ENCODE measurements at regions not wholly inside any gene's neighbourhood (a gene's known extent, or its start where the extent isn't known, plus 50 kb on each side); places are given as distances from the start of the nearest gene placed in this dataset.
"Not testable (repeated sequence)": the region's sequence is repeated elsewhere in the genome, so short reads cannot be mapped to it uniquely, and the experiment has no call there.

DNA sequence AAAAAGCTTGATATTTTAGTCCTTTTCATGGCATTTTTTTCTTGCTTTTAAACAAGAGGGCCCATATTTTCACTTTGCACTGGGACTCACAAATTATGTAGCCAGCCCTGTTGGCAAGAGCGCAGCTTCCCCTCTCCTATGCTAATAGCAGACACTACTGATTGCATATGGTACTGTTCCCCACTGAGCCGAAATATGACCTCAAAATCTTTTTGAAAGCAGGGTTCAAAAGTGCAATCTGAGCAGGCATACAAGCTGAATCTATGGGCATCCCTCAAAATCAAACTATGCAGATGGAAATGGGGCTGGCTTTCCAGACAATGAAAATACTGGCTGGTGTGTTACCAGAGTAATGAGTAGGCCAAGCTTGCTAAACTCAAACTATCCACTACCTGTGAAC, 225.2 kb upstream of the SETMAR start:
- no peak for DNase-seq

DNA sequence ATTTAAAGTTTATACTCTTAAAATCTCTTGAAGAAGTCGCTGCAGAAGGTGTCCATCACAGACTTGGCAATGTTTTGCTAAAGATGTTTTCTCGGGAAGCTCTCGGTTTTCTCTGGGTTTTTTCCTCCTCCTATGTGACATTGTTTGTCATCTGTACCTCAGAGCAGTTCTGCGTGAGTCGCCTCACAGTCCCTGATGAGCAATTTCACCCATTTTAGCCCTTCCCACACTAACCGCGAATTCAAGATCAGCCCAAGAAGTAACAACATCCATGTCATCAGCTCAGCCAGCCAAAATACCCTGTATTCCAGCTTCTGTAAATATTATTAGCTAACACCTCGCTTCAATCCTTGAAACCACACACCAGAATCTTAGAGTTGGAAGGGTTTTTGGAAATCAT, 224.3 kb upstream of the SETMAR start:
- DNase-seq: no peak

DNA sequence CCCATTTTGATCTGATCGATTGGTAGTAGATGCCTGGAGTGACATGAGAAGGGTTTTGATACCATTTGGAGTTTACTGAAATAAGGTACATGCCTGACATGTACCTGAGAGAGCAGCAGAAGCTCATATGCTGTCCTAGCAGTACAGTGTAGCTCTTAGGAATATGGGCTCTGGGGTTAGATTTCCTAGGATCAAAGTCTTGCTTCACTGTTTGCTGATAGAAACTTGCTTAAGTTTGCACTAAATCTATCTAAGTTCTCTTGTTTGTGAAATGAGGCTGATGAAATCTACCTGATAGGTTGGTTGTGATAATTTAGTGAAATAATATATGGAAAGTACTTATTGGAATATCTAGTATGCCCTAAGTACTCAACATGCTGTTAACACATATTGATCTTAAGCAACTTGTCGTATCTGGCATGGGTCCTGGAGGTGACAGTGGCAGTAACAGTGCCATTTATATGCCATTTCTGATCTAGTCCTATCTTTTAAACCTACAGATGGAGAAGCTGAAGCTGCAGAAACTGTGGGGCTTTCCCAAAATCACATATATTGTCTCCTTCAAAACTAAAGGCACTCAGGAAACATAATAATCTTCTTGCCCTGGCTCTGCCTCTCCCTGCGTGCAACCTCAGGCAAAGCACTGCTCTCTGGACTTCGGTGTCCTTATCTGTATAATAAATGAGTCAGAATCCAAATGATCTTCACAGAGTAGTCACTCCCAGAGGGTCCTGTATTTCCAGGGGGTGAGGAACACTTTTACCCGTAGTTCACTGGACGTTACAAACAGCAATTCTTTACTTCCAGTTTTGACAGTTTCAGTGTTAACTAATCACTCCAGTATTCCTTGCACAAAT, 223.6 kb upstream of the SETMAR start:
- no peak for DNase-seq

DNA sequence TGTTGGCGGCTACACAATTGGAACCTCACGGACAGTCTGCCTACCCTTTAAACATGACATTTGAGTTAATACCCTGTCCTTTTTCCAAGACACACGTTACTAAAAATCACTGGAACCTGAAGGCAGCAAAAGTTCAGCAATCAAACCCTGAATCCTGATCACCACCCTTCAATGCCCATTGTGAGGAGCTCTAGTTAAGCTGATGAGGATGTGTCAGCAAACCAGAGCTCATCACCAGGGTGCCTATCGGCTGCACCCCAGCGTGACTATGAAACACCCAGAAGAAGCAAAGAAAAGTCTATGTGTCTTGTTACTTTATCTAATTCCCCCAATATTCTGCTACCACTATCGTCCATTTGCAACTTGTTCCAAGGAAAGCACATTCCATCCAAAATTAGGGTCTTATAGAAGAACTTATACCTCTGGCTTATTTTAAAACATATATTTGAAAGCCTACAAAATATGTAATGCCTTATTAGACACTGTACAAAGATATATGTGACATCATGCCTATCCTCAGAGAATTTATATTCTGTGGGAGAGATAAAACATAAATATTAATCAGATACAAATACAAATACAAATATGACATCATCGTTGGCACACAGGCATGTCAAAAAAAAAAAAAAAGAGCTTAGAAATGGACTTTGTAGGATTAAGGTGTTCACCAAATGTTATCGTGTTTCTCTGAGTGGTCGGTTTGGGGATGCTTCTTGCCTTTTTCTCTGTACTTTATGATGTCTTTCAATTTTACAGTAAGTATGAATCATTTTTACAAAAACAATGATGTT, 219.7 kb upstream of the SETMAR start:
- DNase-seq: no peak

DNA sequence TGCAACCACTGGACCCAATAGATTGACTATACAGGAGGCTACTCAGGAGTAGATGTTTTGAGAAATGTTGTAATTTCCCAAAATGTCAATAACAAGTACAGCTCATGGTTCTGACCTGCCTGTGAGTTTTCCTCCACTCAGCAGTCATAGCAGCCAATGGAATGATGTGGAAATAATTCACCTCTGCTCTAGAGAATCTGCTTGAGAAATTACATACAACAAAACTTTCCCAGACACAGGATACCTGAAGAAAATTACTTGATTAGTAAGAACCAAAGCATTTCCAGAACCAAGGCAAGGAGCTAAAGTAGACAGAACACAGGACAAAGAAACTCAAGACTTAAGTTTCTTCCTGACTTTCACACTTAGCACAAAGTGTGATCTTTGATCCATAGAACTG, 218.9 kb upstream of the SETMAR start:
- DNase-seq: no peak

DNA sequence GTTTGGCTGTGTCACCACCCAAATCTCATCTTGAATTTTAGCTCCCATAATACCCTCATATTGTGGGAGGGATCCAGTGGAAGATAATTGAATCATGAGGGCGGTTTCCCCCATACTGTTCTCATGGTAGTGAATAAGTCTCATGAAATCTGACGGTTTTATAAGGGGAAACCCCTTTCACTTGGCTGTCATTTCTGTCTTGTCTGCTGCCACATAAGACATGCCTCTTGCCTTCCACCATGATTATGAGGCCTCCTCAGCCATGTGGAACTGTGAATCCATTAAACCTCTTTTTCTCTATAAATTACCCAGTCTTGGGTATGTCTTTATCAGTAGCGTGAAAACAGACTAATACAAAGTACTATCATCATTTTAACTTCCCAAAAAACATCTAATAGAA, 216.5 kb upstream of the SETMAR start:
- DNase-seq: not testable (repeated sequence)

DNA sequence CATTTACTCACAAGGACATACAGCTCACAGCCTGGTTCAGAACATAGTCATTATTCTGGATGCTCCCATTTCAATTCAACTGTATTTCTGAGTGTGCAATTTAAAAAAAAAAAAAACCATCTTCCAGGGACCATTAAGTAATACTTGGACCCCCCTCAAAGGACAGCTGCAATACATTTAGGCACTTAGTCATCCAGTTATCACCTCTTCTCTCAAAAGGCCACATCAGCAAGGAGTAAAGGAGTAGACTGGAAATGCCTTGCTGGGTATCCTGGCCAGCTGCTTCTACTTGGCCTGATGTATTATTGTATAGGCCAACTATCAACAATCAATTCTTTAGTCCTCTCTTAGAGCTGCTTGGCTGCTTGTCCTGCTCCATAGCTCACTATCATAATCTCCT, 211.4 kb upstream of the SETMAR start:
- no peak for DNase-seq

DNA sequence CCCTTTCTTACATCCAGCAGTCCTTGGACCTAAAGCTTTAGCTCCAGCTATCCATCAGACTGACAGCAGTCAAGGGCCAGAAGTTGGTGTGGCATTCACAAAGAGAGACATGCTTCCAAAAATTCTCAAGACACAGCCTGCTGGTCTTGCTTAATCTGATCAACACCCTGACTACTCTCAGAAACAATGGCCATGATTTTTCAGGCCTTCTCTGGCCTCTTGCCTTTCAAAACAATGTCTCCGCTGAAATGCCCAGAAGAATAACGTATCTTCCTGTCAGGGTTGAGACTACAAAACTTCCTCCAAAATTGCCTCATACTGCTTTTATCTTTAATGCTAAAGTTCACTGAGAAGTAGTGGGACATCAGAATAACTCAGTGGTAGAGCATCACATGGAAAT, 205.4 kb upstream of the SETMAR start:
- no peak for DNase-seq

DNA sequence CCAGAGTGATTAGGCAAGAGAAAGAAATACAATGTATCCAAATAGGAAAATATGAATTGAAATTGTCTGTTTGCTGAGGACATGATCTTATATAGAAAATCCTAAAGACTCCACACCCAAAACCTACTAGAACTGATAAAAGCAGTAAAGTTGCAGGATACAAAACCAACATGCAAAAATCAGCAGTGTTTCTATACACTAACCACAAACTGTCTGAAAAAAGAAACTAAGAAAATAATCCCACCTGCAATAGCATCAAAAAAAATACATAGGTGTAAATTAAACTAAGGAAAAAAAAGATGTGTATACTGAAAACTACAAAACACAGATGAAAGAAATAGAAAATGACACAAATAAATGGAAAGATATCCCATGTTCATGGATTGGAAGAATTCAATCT, 203.6 kb upstream of the SETMAR start:
- no peak for DNase-seq

DNA sequence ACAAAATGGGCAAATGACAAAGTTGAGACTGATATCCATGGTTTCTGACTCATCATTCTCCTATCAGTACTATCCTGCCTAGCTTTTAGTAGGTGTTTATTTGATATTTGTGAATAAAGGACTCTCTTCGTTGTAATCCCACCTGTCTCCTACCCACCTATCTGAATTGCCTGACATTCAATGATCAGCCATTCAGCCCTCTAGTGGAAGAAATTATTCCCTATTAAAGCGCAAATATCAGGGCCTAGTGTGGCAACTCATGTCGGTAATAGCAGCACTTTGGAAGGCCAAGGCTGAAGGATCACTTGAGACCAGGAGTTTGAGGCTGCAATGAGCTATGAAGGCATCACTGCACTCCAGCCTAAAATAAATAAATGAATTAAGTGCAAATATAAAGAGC, 195.7 kb upstream of the SETMAR start:
- no peak for DNase-seq

DNA sequence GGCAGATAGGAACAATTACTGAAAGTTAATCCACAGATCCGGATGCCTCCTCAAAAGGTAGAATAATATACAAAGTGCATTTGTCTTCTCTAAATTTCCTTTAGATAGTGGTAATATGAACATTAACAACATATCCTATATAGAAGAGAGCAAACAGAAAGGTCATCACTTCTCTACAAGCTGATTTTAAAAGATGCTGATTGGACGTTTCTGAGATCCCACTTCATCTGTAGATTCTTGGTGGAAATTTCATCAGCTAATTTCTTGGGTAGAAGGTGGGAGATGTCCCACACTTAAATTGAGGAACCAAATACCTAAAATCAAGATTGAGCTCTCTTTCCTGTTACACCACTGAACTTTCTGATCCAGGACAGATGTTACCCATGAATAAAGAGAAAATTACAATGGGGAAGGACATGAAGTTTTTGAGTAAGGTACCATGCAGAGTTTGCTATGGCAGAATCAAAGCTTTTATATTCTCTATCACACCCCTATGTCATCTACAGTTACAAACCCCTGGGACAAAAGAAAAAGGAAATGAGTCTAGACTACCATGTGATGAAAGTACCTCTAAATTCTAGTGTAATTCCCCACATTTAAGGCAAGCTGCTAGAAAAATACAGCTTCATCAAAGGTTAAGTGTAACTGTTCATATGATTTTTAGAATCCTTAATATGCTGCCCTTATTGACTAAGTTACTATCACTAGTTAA, 189.2 kb upstream of the SETMAR start:
- no peak for DNase-seq

DNA sequence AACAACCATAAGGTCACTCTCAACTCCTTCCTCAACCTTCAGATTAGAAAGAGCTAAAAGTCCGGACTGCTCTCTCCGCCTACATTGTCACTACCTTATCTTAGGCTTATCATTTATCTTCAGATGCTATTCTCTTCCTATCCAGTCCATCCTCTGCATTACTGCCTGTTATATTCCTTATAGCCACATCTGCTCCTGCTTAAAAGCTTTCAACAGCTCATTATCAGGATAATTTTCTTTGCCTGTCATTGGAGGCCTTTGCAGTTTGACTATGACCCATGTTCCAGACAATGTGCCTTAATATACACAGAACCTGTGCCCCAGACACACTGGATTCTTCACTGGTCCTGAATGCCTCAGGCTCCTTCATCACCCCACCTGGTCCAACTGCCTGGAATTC, 184.1 kb upstream of the SETMAR start:
- no peak for DNase-seq

DNA sequence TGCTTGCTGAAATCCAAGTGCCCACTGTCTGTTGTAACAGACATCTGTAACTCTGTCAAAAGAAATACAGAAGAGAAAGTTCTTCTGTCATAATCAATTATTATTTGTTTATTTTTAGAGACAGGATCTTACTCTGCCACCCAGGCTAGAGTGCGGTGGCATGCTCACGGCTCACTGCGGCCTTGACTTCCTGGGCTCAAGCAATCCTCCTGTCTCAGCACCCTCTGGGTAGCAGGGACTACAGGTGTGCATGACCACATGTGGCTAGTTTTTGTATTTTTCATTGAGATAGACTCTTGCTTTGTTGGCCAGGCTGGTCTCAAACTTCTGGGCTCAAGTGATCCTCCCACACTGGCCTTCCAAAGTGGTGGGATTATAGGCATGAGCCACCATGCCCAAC, 177.6 kb upstream of the SETMAR start:
- DNase-seq: no peak

DNA sequence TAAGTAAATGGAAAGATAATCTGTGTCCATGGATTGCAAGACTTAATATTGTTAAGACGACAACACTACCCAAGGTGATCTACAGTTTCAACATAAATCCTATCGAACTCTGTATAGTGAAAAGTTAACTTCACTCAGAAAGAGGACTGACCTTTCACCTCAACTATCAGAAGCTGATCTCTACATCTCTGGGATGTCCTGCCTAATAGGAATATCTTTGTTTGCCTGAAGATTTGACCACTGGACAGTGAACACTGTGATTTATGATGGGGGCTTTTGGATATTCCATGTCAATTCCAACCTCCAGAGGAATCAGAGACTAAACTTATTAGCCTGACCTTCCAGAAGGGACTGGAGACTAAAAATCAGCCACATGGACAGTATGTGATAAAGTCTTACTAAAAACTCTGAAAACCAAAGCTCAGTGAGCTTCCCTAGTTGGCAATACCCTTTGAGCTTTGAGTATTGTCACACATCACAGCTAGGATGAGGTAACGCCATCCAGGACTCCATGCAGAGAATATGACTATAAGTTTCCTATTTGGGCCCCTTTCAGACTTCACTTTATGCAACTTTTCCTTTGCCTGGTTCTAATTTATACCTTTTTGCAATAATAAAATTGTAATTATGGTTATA, 164.9 kb upstream of the SETMAR start:
- no peak for DNase-seq

DNA sequence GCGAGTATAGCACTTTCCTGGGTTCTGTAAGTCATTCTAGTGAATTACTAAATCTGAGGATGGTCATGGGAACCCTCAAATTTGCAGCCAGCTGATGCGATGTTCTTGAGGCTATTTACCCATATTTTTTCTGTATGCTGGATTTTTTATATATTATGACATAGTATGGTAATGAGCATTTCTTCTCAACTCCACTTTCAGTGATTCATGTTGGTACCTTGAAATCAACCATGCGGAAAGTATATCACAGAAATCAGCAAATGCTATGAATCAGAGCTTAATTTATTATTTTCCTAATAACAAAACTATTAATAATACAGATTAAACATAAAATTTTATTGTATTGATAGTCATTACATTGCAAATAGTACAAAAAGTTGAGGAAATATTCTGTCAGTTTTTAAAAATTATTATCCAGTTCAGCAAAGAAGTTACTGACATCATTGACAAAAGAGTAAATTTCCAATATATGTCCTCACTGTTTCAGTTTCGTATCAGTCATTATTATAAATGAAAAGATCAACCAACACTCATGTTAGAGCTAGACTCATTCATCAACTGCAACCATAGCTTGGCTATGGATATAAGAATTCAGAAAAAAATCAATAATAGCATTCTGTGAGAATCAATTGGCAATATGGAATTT, 164.3 kb upstream of the SETMAR start:
- DNase-seq: no peak

DNA sequence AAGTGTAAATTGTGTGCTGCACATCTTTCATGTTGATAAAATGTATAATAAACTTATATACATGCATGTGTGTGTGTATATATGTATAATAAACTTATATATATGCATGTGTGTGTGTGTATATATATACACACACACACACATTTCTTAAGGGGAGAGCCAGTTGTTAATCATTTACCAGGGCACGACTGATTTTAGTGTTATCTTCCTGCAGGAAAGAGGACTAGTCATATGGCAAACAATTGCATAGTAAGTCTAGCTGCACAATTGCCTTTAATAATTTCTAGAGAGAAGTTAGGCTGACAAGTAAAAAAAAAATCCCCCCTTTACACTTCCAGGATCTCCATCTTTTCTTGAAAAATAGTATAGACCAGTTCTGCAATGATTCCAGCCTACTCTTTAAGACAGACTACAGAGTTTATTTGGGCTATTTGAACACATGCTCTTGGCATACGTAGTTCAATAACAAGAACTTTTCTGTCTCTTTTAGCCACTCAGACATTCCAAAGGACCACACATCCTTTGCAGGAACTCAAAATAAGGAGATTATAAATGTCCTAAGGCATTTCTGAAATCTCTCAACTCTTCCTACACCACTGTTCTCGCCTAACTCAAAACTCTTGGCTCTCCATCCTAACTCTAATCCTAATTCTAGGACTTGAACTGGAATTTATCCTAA, 163.6 kb upstream of the SETMAR start:
- no peak for DNase-seq

DNA sequence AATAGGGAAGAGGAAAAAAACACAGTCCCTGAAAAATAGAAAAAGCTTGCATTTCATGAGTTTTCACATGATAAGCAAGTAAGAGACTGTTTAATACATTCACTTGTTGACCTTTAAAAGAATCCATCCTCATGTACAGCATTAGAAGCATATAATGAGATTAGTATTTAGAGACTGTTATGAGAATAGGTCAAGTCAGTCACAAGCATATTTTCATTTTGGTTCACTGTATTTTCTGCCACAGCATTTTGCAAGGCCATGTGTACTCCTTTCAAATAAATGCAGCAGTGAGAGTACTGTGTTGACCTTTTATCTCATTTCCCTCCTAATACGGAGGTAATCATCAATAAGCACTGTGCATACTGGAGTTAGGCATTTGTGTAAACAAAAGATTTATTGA, 162.2 kb upstream of the SETMAR start:
- no peak for DNase-seq

DNA sequence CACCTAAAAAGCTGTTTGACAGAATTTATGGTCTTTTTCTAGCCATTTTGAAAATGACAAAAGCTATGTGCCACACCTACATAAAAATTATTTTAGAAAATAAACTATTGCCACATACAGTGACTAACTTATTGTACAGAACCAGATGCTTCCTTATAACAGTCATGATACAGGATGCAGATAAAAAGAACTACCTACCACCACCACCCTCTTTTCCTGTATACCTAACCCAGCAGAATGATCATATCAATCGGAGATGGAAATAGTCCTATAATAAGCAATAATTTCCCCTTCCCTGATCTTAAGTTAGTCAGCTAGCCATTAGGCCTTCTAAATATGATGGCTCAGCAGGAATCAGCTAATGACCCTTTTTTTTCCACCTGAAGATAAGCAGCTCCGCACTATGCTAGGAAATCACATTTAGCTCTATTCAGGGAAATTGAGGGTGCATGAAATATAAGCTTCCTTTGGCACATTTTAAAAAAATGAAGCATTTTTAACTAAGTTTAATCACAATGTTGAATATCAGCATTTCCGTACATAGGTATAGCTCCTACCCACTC, 155.5 kb upstream of the SETMAR start:
- no peak for DNase-seq

DNA sequence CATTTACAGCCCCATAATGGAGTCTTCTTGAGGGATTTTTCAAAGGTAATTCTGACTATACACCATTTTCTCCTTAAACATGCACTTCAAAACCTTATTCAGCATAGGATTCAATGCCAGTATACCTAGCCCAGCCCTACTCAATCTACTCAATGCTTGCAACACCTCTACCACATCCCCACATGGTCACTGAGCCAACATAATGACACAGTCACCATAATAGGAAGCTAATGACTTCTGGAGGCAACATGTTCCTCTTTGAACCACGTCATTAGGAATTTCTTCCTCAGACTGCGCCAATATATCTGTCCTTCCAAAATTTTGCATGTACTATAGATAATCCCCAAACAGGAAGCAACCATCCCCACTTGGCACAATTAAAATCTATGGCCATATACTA, 153.9 kb upstream of the SETMAR start:
- DNase-seq: no peak

DNA sequence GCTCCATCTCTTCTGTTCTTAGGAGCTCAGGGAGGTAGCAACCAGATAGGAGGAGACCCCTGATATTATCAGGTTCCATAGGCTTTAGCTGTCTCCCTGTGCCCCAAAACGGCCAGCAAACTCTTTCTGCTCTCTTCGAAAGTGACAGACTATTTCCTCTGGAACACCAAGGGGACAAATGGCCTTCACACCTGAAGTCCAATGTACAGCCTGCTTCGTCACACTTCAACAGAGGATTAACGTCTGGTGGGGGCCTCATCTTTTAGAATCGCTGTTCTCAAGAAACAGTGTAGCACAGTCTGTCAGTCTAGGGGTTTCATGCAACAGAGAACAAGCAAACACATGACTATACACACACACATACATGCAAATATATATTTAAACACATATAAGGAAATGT, 152.4 kb upstream of the SETMAR start:
- no peak for DNase-seq

DNA sequence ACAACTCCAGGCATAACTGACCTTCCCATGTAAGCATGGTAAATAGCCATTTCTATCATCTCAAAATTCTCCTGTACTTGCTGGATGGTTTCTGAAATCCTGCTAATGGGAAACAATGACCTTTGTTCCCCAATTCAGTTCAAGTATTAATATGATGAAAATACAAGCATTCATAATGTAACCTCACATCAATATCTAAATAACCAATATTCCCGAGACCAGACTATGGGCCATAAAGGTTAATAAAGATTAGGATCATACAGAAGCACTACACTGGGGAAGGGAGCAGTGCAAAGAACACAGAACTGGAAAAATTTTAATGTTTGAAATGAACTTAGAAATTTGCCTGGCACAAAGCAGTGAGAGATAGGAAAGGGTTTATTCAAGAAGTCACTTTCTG, 151.3 kb upstream of the SETMAR start:
- DNase-seq: no peak

DNA sequence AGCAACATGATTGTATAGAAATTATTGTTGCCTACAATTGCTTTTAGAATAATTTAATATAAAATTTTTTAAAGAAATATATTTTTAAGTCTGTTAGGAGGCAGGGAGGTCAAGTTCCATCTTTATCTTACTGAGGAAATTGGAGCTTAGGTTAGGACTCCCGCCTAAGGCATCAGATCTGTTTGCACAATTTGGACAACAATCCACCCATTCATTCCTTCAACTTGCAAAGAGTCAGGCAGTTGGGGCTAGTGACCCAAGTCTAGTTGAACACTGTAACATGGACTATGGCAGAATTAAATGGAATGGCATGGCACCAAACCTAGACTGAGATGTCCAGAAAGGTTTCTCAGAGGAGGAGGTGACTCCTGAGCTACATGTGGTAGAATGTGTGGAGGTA, 149.4 kb upstream of the SETMAR start:
- no peak for DNase-seq
